GM21381 (cell line): ENCODE measurements at regions not wholly inside any gene's neighbourhood (a gene's known extent, or its start where the extent isn't known, plus 50 kb on each side); places are given as distances from the start of the nearest gene placed in this dataset.

Experiments used
- ATAC-seq: cut with Tn5 transposase; IDR thresholded peaks from one replicate; pipeline ENCODE4 v1.9.1; 2021; ENCODE audit warnings: mild to moderate bottlenecking, moderate library complexity; ENCODE audit not compliant: unreplicated experiment

DNA sequence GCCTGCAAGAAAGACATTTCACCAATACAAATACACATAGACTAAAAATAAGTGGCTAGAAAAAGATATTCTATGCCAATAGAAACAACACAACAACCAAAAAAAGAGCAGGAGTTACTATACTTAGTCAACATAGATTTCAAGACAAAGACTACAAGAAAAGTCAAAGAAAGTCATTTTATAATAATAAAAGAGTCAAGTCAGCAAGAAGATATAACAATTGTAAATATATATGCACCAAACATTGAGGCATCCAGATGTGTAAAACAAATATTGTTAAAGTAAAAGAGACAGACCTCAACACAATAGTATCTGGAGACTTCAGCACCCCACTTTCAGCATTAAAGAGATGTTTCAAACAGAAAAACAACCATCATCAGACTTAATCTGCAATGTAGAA is 104.6 kb downstream of the AMY1C start:
- ATAC-seq = no peak

GRCh38 chr1:103859721-103860120 is 110.0 kb downstream of the AMY1C start:
- ATAC-seq = no peak

GRCh38 chr1:103898576-103899345 is 149.1 kb downstream of the AMY1C start:
- no peak for ATAC-seq

DNA sequence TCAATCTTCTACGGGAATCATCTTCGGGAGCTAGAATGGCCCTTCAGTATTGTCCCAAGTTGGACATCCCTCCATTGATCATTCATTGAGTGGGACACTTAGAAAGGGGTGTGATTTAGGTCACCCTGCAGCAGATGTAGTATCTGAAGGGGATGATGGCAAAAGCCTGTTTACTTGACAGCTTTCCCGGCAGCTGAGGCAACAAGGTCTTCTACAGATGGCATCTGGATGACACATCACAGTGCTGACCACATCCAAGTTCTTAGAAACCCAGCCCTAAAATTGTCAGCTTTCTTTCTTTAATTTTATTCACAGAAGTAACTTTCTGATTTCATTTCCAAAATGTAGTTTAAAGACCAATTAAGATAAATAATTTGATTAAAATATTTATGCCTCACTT is 150.3 kb downstream of the AMY1C start:
- no peak for ATAC-seq

GRCh38 chr1:103901072-103901471 is 151.4 kb downstream of the AMY1C start:
- ATAC-seq = no peak

- no peak for ATAC-seq
These were observed 155.7 kb downstream of the AMY1C start for GRCh38 chr1:103905363-103905762.

DNA sequence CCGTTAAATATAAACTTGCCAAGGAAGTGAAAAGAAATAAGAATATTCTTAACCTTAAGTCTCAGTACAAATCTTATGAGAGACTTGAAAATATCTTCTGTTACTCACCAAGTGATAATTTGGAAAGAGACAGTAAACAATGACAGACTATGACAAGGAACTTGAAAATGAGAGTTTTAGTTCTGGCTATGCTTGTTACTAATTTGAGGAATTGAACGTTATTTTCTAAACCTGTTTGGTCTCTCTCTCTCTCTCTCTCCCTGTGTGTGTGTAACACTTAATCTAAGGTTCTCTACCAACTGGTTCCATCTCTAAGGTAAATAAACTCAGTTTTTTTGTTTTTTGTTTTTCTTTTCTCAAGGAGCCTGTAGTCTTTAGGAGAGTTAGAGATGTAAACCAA is 161.8 kb downstream of the AMY1C start:
- no peak for ATAC-seq

DNA sequence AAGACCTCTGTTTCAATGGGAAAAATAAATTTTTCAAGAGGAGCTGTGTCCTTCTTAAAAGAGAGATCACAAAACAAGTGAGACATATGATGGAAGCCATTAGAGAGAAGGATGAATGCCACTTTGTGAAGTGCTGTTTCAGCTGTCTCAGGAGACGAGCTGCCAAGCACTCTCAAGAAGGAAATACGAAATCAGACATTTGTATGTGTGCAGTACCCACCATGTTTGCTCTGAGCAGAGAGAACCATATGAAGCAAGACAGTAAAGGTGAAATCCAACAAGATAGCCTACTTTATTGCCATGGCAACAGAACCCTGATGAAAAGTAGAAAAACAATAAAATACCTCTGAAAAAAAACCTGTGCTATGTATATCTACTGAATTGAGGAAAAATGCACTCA is 168.1 kb downstream of the AMY1C start:
- no peak for ATAC-seq

DNA sequence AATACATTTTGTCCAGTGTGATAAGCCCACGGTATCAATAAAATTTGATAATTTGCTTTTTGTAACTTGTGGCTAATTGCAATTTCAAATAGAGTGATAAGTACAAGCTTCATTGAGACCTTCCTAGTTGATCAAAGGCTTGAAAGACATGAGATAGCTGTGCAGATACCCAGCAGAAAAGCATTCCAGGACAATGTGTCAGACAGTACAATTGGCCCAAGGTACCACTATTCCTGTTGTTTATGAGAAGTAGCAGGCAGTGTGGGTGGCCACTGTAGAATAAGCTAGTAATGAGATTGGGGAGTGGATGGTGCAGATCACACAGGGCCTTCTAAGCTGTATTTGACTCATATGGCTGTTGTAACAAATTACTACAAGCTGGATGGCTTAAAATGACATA is 182.2 kb downstream of the AMY1C start:
- ATAC-seq = no peak

GRCh38 chr1:103937763-103938357 is 188.2 kb downstream of the AMY1C start:
- no peak for ATAC-seq

DNA sequence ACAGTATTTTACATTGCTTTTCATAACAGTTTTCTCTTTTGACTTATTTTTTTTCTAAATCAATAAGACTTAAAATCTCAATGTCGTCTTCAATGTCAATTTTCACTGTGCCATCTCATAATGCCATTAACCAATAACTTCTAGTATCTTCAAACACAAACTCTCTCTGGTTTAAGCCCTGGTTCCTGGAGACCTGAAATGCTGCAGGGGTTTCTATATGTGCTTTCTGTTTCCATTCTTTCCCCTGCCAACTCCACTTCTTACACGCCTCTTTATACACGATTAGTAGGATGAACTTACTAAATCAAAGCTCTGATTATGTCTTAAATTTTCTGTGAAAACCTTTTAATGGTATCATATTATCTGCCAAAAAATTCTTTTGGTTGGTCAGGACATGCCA is 191.4 kb downstream of the AMY1C start:
- no peak for ATAC-seq

- ATAC-seq = no peak
These were observed 192.3 kb downstream of the AMY1C start for GRCh38 chr1:103942029-103942428.

DNA sequence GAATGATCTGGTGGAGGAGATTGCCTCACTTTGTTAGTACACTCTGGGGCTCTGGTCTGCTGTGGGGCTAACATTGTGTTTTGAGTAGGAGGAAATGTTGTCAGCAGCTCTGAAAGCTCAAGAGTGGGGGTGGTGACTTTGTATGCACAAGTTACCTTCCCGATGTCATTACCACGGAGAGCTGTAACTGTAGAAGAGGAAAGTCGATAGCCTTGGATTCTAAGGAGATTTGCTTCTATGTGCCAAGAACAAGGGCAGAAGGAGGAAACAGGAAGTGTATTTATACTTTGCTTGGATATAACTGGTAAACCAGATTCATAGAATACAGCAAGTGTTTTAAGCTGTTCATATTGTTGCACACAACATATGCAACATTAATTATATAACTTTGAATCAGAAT is 196.1 kb downstream of the AMY1C start:
- no peak for ATAC-seq

DNA sequence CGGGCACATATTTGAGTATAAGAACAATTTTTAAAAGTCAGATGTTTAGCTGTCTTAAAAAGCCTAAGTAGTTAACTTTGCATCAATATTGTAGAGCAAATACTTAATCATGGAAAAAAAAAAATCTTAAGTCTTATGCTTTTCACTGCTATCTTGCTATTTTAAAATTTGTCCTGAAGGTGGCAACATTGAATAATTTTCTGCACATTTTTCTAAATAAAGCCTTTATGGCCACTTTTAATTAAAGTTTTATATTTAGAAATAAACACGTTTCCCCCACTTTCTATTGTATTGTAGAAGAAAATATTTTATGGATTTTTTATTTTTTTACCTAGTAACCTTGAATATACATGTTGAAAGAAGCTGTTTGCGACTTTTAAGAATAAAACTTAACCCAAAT is 198.8 kb downstream of the AMY1C start:
- ATAC-seq = no peak

DNA sequence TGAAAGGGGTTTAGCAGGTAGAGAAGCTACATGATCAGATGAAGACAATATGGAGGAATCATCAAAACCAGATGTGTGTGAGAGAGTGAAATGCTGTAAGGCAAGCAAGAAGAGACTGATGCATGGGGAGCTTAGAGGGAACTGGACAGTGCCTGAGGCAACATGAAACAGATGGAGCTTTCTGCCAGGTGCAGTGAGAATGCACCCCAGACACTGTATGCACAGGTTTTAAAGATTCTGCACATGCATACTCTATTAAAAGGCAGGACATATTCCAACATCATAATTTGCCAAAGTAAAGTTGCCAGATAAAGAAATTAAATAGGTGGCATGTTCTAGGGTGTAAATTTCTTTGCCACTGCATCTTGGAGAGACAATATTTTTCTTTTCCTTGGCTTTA is 200.1 kb downstream of the AMY1C start:
- no peak for ATAC-seq

- no peak for ATAC-seq
These were observed 203.7 kb downstream of the AMY1C start for GRCh38 chr1:103953386-103953785.

GRCh38 chr1:103958699-103959098 is 209.0 kb downstream of the AMY1C start:
- no peak for ATAC-seq

GRCh38 chr1:103959565-103959964 is 209.9 kb downstream of the AMY1C start:
- ATAC-seq = no peak

- ATAC-seq = no peak
These were observed 210.3 kb downstream of the AMY1C start for GRCh38 chr1:103960045-103960444.

DNA sequence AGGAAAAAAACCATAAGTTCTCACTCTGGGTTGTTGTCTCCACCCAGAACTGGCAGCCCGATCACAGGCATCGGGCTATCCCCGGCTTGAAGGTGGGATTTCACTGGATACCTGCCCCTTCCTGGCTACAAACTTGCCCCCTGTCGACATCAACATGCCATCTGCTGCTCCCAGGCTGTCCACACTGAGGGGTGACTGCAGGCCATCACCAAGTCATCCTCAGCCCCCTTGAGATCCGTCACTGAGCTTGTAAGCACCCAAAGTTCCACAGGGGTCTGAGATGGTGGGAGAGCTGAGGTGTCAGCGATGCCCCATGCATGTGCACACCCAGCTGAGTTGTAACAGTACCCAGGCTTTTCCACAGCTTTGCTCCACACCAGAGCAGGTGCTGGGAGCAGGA is 211.0 kb downstream of the AMY1C start:
- ATAC-seq = no peak

- no peak for ATAC-seq
These were observed 237.1 kb downstream of the AMY1C start for GRCh38 chr1:103986792-103987191.

- no peak for ATAC-seq
These were observed 247.9 kb downstream of the AMY1C start for GRCh38 chr1:103997631-103998030.
